Activated CD8-positive, alpha-beta memory T cell treated with anti-CD3 and anti-CD28 coated beads, Interleukin-2, amount 50 U/mL, for 24 hours (primary cell): ENCODE measurements at regions not wholly inside any gene's neighbourhood (a gene's known extent, or its start where the extent isn't known, plus 50 kb on each side); places are given as distances from the start of the nearest gene placed in this dataset.
"Not testable (repeated sequence)": the region's sequence is repeated elsewhere in the genome, so short reads cannot be mapped to it uniquely, and the experiment has no call there.

Experiments
- DNase-seq: peaks from one replicate; pipeline ENCODE4 v3.0.0-alpha.2; 2020; ENCODE audit errors: extremely low read depth

DNA sequence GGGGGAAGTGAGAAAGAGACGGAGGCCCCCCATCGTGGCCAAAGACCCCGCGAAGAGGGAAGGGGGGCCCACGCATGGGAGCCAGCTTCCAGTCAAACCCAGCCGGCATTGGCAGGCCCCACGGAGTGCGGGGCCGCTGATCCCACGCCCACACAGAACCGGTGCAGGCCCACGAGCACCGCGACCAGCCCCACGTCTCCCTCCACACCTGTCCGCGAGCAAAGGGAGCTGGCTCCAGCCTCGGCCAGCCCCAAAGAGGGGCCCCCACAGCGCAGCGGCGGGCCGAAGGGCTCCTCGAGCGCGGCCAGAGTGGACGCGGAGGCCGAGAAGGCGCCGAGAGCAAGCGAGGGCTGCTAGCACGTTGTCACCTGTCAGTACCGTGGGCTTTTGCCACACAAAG lies 125.0 kb upstream of the TWIST2 start:
- DNase-seq = no peak

DNA sequence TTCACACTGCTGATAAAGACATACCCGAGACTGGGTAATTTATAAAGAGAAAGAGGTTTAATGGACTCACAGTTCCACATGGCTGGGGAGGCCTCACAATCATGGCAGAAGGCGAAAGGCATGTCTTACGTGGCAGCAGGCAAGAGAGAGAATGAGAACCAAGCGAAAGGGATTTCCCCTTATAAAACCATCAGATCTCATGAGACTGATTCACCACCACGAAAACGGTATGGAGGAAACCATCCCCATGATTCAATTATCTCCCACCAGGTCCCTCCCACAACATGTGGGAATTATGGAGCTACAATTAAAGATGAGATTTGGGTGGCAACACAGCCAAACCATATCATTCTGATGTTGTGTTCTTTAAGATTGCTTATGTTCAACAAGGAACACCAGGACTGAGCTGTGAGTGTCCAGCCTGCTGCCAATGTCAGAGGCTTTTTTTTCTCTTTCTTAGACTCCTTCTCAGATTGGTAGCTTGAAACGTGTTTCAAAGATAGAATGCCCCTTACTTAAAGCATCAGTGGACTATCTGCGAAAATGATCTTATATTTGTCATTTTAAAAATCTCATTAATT lies 124.1 kb upstream of the TWIST2 start:
- DNase-seq = not testable (repeated sequence)

DNA sequence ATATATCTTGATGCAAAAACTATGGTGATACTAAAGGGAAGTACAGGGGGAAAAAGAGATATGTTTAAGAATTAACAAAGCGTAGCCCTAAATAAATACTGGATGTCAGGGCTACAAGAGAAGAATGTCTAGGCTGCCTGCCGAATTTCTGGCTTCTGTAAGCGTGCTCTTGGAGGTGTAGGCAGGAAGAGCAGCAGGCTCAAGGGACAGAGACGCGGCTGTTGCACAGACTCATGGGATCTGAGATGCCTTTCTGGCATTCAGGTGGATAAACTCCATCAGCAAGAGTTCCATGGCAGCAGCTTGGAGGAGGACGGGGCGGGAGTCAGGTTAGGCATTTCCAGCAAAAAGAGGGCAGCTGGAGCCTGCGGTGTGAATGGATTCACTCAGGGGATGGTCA lies 123.2 kb upstream of the TWIST2 start:
- DNase-seq = no peak

DNA sequence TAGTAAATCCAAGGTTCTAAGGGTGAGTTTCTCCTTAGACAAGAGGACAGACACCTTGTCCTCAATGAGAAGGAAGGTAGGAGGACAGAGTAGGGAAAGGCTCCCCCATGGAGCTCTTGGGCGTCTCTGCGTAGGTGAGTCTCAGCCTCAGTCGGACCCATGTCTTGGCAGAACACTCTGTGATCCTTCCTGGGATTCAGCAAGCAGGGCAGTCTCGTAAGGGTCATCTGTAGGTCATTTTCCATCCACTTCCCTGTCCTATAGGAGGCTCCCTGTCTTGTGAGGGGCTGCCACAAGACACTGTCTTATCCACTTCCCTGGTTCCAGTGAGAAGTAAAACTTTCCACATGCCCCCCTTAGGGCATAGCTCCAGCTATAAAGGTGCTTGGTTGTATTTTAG lies 122.6 kb upstream of the TWIST2 start:
- no peak for DNase-seq

DNA sequence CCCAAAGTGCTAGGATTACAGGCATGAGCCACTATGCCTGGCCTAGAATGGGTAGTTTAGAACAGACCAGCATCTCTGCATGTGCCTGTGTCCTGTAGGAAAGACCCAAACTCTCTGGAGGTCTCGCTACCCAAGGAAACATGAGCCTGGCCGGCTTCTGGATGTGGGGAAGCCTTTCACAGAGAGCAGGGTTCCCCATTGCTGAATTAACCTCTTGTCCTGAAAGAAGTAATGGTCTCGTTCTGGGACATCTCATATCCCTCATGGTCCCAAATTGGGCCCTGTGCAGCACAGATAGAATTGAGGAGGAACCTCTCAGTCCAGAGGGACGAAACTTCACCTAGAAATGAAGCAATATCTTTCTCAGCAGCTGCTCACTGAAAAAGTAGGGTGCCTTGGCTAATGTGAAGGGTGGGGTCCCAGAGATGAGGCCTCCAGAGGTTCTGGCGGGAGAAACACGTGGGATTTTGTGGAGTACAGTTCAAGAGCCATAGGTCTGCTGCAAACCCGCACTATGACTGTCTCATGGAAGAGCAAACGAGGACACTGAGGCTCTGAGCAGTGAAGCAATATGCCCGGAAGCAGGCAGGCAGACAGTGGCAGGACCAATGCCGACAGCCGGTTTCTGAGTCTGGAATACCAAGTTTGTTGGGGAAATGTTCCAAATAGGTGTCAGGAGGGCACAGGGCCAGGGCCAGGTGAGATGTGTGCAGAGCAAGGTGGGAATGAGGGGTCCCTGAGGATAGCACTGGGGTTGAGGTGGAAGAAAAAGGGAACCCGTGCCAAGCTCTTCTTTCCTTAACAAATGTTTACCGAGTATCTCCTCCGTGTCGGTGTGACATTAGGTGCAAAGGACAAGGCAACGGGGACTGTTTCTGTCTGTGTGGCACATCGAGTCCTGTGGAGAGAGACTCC lies 121.0 kb upstream of the TWIST2 start:
- no peak for DNase-seq

DNA sequence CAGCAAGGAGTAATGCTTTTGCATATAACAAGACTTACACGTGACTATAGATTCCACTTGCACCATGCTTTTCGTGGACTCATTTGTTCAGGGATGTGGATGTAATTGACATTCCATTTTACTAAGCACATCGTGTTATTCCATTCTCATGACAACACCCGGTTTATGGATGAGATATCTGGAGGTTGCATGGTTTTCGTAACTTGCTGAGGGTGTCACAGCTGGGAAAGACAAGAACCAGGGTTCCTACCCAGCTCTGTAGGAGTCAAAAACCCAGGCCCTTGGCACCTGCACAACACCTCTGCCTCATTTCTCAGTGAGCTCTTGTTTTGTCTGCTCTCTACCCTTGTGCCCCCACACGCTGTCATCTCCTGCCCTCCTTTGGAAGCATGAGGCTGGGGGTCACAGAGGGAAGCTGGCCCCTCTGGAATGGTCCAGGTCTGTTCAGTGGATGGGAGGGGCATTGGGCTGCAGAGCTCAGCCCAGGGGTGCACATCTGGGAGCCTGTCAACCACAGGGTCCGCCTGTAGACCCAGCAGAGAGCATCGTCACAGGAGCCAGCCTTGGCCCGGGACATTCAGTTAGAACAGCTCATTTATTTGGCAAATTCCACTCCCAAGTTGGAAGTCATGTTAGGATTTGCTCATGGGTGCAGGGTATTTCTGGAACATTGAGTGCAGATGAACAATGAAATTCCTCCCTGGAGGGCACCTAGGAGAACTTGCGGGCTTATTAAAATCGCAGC lies 120.1 kb upstream of the TWIST2 start:
- no peak for DNase-seq

DNA sequence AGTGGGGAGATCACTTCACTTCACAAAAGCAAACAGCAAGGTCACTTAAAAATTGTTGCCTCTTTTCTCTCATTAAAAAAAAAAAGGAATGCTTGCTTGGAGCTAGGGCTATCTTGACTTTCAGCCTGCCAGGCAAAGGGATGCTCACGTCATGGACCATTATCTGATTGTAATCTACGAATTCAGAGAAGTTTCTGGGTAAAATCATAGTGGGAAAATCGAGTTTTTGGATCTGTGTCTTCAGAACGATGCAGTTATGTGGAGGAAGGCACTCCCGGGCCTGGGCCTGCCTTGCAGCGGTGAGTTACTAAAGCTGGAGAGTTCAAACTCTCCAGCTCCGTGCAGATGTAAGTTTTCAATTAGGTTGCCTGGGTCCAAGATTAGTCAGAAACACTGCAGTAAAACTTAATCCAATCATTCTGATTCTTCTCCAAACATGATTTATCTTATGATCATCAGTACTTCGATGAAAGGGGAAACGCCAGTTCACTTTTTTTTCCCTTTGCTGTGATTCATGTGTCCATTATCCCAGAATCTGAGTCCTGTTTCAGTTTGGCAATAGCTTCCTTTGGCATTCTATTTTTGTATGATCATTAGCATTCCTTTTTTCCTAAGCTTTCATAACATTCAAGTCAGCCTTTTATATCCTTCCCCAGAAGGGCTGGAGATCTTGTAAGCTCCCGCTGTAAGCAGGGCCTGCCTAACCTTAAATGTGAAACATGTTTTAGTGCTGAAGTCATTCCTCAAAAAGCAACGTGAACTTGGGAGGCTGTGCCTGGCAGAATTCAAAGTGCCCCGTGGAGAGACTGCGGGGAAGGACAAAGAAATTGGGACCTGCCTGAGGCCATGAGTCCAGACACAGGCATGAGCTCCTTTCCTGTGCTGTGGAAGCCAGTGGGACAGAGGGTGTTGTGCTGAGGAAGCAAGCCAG lies 119.3 kb upstream of the TWIST2 start:
- no peak for DNase-seq

DNA sequence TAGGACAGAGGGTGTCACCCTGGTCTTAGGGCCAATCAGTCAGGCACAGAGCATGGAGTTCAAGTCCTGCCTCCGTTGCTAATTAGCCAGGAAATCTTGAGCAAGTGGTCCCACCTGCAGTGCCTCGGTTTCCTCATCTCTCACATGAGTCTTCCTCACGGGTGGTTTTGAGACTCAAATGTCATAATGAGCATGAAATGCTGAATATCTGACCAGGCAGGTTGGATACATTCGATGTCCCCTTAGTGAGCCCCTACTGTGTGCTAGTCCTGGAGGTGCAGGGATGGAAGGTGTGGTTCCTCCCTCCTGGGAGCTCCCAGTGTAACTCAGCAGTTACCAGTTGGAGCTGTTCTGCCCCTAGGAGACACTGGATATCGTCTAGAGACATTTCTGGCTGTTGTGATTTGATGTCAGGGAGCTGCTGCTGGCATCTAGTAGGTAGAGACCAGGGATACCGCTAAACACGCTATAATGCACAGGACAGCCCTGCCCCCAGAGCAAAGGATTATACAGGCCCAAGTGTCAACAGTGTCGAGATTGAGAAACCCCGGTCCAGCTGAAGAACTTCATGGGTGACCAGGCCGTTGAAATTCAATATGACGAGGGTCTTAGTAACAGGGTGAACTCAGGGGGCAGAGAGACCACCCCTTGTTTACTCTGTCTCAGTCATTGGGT lies 118.5 kb upstream of the TWIST2 start:
- no peak for DNase-seq

DNA sequence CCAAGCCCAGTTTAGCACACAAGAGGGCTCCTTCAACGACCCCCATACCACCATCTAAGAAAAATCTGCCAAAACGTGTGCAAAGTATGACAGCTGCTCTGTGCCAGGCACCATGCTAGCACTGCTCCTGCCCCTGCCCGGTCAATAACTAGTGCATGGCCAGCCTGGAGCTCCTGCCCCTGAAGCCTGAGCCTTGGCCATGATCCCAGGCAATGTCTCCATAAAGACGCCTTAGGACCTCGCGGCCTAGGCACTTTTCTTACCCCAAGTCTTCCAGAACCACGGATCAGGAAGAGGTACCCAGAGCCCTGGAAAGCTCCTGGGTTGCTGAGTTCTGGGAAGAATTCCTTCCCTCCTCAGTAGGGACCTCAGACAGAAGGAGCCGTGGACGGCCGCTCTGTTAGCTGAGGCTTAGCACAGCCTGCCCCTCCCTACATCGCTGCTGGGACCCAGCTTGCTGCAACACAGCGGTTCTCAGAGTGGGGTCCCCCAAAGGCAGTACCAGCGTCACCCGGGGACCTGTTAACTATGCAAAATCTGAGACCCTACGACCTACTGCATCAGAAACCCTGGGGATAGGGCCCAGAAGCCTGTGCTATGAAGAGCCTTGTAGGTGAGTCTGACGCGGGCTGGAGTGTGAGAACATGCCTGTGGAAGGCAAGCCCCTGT lies 117.8 kb upstream of the TWIST2 start:
- no peak for DNase-seq

DNA sequence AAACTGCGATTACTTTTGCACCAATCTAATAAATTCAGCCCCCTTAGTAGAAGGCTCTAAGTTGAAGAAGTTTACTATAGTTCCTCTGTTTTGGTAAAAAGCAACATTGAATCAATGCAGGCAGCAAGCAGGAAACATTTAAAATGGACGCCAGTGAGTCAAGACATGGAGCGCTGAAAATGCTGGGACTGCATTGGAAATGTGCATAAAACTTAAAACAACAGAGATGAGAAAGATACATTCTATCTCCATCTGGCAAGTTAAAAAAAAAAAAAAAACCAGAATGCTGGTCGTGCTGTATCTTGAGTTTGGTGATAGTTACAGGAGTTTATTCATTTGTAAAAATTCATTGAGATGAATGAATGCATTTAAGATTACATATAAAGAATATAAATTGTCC lies 117.0 kb upstream of the TWIST2 start:
- DNase-seq = no peak

DNA sequence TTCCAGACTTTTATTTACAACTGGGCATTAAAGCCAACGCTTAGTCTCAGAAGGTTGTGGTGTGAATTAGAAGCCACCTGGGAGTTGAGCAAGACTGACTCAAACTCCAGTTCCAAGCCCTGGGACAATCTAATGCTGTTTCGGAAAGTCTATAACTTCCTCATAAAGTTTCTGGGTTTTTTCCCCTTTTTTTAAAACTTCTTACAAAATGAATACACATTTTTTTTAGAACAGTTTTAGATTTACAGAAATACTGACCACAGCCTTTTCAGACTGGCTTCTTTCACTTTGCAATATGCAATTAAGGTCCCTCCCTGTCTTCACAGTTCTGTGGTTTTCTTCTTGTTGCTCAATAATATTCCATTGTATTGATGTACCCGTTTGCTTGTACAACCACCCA lies 115.9 kb upstream of the TWIST2 start:
- DNase-seq = no peak

DNA sequence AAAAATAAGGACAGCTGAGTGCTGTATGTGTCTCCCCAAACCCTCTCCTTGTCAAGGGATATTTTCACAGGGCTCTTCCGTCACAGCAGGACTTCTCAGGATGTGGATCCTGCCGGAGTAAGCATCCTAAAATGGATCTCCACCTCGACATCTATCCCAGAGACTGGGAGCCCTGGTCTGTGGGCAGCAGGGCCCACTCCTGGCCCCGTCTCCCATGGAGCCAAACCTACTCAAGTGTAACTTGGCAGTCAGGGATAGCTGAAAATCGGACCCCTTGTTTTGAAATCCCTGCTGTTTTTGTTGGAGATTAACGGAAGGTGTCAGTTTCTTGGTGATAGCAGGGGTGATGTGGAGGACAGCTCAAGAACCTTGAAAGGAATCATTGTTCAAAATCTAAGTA lies 109.0 kb upstream of the TWIST2 start:
- DNase-seq = no peak

DNA sequence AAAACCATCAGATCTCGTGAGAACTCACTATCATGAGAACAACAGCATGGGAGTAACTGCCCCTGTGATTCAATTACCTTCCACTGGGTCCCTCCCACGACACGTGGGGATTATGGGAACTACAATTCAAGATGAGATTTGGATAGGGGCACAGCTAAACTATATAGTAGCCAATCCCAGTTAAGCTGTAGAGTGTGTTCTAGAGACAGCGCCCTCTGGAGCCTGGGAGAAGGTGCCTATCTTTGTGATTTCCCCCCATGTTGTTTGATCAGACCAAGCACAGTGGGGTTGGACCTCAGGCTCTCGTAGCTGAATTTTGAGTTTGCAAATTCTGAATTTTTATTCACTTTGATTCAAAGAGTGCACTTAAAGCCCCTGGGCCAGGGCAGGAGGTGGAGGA lies 108.2 kb upstream of the TWIST2 start:
- DNase-seq = no peak

DNA sequence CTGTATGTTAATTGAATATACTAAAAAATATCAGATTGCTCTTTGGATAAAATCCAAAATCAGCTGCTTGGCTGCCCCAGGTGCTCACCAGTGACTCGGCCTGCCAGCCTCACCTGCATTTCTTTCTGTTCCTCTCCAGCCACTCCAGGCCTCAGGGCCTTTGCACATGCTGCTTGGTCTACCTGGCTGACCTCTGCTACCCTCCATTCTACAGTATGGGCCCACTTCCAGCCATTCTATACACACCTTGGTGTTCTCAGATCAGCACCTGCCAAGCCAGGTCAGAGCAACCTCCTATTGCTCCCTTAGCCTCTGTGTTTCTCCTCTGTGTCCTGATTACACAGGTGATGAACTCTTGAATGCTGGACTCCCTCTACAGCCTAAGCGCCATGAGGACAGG lies 106.6 kb upstream of the TWIST2 start:
- DNase-seq = no peak

DNA sequence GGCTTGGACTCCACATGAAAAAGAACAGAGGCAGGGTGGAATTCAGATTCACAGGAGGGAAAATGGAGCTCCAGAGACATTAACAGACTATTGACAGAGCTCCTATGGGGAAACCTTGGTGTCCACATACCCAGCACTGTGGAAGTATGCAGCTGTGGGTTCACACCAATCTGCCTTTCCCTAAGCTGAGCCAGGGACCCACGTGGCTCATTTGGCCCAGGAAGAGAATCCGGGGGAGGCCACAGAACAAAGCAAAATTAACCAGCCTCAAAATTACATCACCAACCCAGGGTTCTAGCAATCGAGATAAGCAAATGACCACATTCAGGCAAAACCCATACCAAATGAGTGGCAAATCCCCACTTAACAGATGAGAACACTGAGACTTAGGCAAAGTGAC lies 105.8 kb upstream of the TWIST2 start:
- no peak for DNase-seq

DNA sequence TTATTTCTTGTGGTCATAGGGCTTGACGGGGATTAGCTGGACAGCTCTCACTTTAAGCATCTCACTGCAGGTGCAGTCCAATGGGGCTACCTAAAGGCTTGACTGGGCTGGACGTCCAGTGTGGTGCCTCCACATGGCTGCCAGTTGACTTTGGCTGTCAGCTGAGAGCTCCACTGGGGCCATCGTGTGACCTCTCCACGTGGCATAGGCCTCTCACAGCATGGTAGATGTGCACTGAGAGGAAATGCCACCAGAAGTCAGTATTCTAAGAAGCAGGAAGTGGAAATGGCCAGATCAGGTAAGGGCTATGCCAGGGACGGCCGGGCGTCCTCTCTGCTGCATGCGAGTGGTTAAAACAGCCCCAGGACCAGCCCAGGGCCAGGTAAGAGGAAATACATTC lies 105.2 kb upstream of the TWIST2 start:
- DNase-seq = no peak

DNA sequence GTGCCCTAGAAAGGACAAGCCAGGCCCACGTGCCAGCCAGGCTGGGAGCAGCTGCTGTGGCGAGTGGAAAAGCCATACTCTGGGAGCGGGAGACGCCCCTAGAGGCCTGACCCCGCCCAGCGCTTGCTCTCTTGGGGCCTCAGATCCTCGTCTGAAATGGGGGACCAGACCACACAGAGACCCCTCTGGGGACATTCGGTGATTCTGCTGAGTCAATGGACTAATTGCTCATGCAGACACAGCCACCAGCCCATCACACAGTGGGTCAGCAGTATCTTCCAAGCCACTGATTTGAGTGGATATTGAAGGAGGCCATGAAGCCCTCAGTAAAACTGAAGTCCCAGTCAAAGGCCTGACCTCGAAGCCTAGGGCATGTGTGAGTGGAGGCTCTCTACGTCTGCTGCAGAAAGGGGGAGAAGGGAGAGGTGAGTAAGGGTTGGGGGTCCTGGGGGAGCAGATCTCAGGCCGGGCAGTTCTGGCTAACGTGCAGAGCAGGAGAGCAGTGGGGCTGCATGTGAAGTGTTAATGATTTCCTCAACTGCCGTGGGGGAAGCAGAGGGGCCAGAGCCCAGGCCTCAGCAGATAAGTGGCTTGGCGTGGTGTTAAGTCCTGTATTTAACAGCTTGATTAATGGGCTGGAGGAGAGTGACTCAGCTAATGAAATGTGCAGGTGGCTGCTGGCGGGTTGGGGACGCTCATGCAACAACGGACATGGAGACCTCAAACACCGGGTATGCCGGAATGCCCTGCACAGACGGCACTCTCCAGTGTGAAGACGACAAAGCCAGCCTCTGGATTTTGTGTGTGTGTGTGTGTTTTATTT lies 104.4 kb upstream of the TWIST2 start:
- DNase-seq = no peak

DNA sequence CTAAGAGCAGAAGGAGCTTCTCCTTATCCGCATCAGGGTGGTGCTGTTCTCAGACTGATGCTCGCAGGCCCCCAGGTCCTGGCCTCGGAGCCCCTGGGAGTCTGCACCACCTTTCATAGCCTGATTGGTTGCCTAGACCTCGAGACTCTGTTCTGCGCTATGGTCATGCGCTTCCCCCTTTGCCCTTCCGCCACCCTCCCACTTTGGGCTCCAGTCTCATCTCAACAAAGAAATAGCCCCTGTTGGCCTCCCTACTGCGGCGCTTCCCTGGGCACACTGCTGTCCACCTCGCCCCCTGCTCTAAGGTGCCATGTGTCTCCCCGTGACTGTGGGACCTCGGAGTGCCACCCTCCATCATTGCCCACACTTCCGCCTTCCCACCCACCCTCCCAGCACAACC lies 102.9 kb upstream of the TWIST2 start:
- no peak for DNase-seq

DNA sequence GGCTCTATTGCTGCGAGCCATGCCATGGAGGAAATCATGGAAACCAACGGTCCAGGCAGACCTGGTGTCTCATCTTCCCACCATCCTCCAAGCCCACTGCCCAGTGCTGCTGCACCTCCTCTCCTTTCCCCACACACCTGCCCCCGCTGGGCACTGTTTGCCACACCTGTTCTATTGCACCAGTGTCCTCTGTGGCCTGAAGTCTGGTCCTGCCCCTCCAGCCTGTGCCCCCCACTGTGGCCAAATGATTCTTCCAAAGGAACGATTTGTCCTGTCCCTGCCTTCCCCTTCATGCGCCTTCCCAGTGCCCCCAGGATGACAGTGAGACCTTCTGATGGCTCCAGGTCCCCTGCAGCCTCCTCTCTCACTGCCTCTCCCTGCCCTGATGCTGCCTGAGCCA lies 101.9 kb upstream of the TWIST2 start:
- no peak for DNase-seq

DNA sequence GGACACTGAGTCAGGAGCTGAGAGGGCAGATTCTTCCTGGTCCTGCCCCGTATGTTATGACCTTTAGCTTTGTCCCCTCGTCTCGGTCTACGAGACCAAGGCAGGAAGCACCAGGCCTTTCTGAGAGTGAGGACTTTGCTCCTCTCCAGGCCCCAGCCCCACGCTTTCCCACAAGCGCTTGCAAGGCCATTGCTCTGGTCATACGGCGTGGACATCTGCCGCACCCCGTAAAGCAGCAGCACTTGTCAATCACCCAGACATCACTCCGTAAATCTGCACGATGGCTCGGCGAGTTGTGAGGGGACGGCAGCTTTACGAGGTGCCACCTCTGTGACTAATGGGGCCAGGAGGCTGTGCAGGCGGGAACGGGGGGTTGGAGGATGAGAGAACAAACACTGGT lies 100.8 kb upstream of the TWIST2 start:
- DNase-seq = no peak
